Sigmoid colon (tissue), 6 donors: ENCODE measurements at regions not wholly inside any gene's neighbourhood (a gene's known extent, or its start where the extent isn't known, plus 50 kb on each side); places are given as distances from the start of the nearest gene placed in this dataset.

Experiments used
- DNase-seq: peaks from one replicate; pipeline ENCODE4 v3.0.0-alpha.2; 2019
- H3K27ac ChIP-seq, 4 donors: fragments of 200-600 bp; sonication (generic); one replicate each; pipeline ENCODE4 v1.5.1; 2016 to 2019; ENCODE audit warnings: mild to moderate bottlenecking in 1 of 4
- H3K27me3 ChIP-seq, 3 donors: fragments of 200-600 bp; sonication (generic); one replicate each; pipeline ENCODE4 v1.5.1; 2019; ENCODE audit warnings: mild to moderate bottlenecking in 1 of 3
- H3K36me3 ChIP-seq, 4 donors: fragments of 200-600 bp; sonication (generic); one replicate each; pipeline ENCODE4 v1.5.1; 2016 to 2019
- H3K4me1 ChIP-seq, 4 donors: fragments of 200-600 bp; sonication (generic); one replicate each; pipeline ENCODE4 v1.5.1; 2017 to 2019
- H3K4me3 ChIP-seq, 4 donors: fragments of 200-600 bp; sonication (generic); one replicate each; pipeline ENCODE4 v1.5.1; 2017 to 2019; ENCODE audit warnings: mild to moderate bottlenecking in 2 of 4, moderate library complexity in 1 of 4
- H3K9me3 ChIP-seq, 4 donors: fragments of 200-600 bp in 3 of 4; sonication (generic) in 3 of 4; one replicate each; pipeline versions ENCODE4 v1.5.1 to v1.6.1; 2013 to 2019
- CTCF ChIP-seq, 4 experiments: fragments of 450-650 bp in 3 of 4; fragments of 200-600 bp in 1 of 4; IDR thresholded peaks; one replicate each; pipeline ENCODE4 v1.5.1; 2016 to 2019; ENCODE audit warnings: antibody characterized with exemption in 4 of 4, mild to moderate bottlenecking in 3 of 4, moderate library complexity in 2 of 4
- EP300 ChIP-seq, 4 donors: sonication (generic); formaldehyde crosslinking; IDR thresholded peaks; one replicate each; pipeline ENCODE4 v1.6.1; 2017; ENCODE audit warnings: antibody characterized with exemption in 4 of 4
- POLR2A ChIP-seq, 2 donors: fragments of 450-650 bp; IDR thresholded peaks; one replicate each; pipeline ENCODE4 v1.6.1; 2016; ENCODE audit warnings: antibody characterized with exemption in 2 of 2, mild to moderate bottlenecking in 2 of 2, moderate library complexity in 2 of 2
- POLR2AphosphoS5 ChIP-seq, 4 donors: sonication (generic); formaldehyde crosslinking; IDR thresholded peaks; one replicate each; pipeline ENCODE4 v1.6.1; 2017; ENCODE audit warnings: antibody characterized with exemption in 4 of 4
- WGBS, 2 donors: extraction: QIAGEN DNeasy Blood & Tissue Kit; methylation state at CpG; one replicate each; pipeline ENCODE4 v1.1.7; 2013; 5-methylcytosine and 5-hydroxymethylcytosine counted together
- intact Hi-C: fragments of 100-400 bp; cut with DNase I; formaldehyde crosslinking; loops from one replicate; pipeline ENCODE4 v1.15.1; 2023
- donor health status: healthy with polysubstance abuse.
- donor health status: healthy.

- intact Hi-C loops: no loop called here
These were observed 149.2 kb downstream of the DMRTA1 start for GRCh38 chr9:22595805-22596204.

GRCh38 chr9:22617156-22617555 is 170.5 kb downstream of the DMRTA1 start:
- intact Hi-C loops: no loop called here
- Histone ChIP-seq H3K27ac (no peak overlapping the region), H3K4me3 (no peak overlapping the region), H3K9me3 (no peaks in the 10 kb centered on the region), H3K36me3 (no peaks in the 10 kb centered on the region), H3K4me1 (no peaks in the 10 kb centered on the region), H3K27me3 (no peaks in the 10 kb centered on the region)
- 60 to 69% methylated on average over 2 of the region's 2 CpGs for WGBS, 2 donors
- TF ChIP-seq POLR2AphosphoS5 (IDR thresholded peaks at IDR 0.05): no peak
- TF ChIP-seq POLR2A (IDR thresholded peaks at IDR 0.05): no peak
- TF ChIP-seq EP300 (IDR thresholded peaks at IDR 0.05): no peak
- DNase-seq: no peak

More at GRCh38 chr9:22595805-22596204, 149.2 kb downstream of the DMRTA1 start:
- H3K9me3 ChIP-seq: no peaks in the 10 kb centered on the region
- H3K4me1 ChIP-seq: no peaks in the 10 kb centered on the region
- TF ChIP-seq CTCF (IDR thresholded peaks at IDR 0.05) (no peak), POLR2AphosphoS5 (IDR thresholded peaks at IDR 0.05) (no peak), EP300 (IDR thresholded peaks at IDR 0.05) (no peak), POLR2A (IDR thresholded peaks at IDR 0.05) (no peak)
- H3K27me3 ChIP-seq: no peaks in the 10 kb centered on the region
- no peaks in the 10 kb centered on the region for H3K36me3 ChIP-seq
- no peak overlapping the region for H3K4me3 ChIP-seq
- no peak overlapping the region for H3K27ac ChIP-seq
- no peak for DNase-seq
- WGBS, 2 donors: 90 to 93% methylated on average over 3 of the region's 3 CpGs

- DNase-seq: no peak
- 84 to 90% methylated on average over 1 of the region's 1 CpG for WGBS, 2 donors
- no peak for TF ChIP-seq EP300 (IDR thresholded peaks at IDR 0.05)
- Histone ChIP-seq H3K27ac (peak overlapping the region in 1 of 4 donors; percentile 32), H3K27me3 (no peaks in the 10 kb centered on the region), H3K4me1 (no peaks in the 10 kb centered on the region), H3K9me3 (no peaks in the 10 kb centered on the region), H3K4me3 (no peak overlapping the region), H3K36me3 (no peaks in the 10 kb centered on the region)
- intact Hi-C loops: no loop called here
These were observed 176.2 kb downstream of the DMRTA1 start for GRCh38 chr9:22622815-22623214.

- H3K27me3 ChIP-seq: no peaks in the 10 kb centered on the region
- intact Hi-C loops: no loop called here
- H3K27ac ChIP-seq: peak overlapping the region in 1 of 4 donors; percentile 32
- no peaks in the 10 kb centered on the region for H3K36me3 ChIP-seq
- no peak overlapping the region for H3K4me3 ChIP-seq
- WGBS, 2 donors: 38 to 68% methylated on average over 3 of the region's 3 CpGs
- no peak for DNase-seq
- TF ChIP-seq POLR2AphosphoS5 (IDR thresholded peaks at IDR 0.05) (no peak), CTCF (IDR thresholded peaks at IDR 0.05) (no peak)
- H3K4me1 ChIP-seq: no peaks in the 10 kb centered on the region
- H3K9me3 ChIP-seq: no peaks in the 10 kb centered on the region
These were observed 176.6 kb downstream of the DMRTA1 start for GRCh38 chr9:22623236-22623635.

GRCh38 chr9:22625540-22625939 is 178.9 kb downstream of the DMRTA1 start:
- no peaks in the 10 kb centered on the region for H3K36me3 ChIP-seq
- TF ChIP-seq POLR2AphosphoS5 (IDR thresholded peaks at IDR 0.05): no peak
- no peak for TF ChIP-seq EP300 (IDR thresholded peaks at IDR 0.05)
- no peak for TF ChIP-seq POLR2A (IDR thresholded peaks at IDR 0.05)
- TF ChIP-seq CTCF (IDR thresholded peaks at IDR 0.05): no peak
- no peaks in the 10 kb centered on the region for H3K9me3 ChIP-seq
- DNase-seq: no peak
- H3K4me1 ChIP-seq: no peaks in the 10 kb centered on the region
- no peaks in the 10 kb centered on the region for H3K27me3 ChIP-seq
- no peak overlapping the region for H3K27ac ChIP-seq
- H3K4me3 ChIP-seq: no peak overlapping the region
- intact Hi-C loops: no loop called here
- WGBS, 2 donors: 47 to 83% methylated on average over 4 of the region's 4 CpGs

GRCh38 chr9:22643541-22643940 is 196.9 kb downstream of the DMRTA1 start:
- intact Hi-C loops: no loop called here
- no peaks in the 10 kb centered on the region for H3K4me1 ChIP-seq
- H3K4me3 ChIP-seq: no peak overlapping the region
- TF ChIP-seq POLR2A (IDR thresholded peaks at IDR 0.05): no peak
- no peak for TF ChIP-seq CTCF (IDR thresholded peaks at IDR 0.05)
- no peaks in the 10 kb centered on the region for H3K27me3 ChIP-seq
- no peak for DNase-seq
- H3K9me3 ChIP-seq: no peaks in the 10 kb centered on the region
- no peaks in the 10 kb centered on the region for H3K36me3 ChIP-seq
- no peak overlapping the region for H3K27ac ChIP-seq
